Fibroblast of lung (primary cell): ENCODE measurements at regions not wholly inside any gene's neighbourhood (a gene's known extent, or its start where the extent isn't known, plus 50 kb on each side); places are given as distances from the start of the nearest gene placed in this dataset.

Source experiments
- DNase-seq, 2 donors: peaks; one replicate each; pipeline versions ENCODE4 v3.0.0 to v3.0.0-alpha.2; 2010; ENCODE audit warnings: low read depth in 2 of 2
- H2AFZ ChIP-seq: 2 replicates; pipeline ENCODE4 v1.5.1; 2012; ENCODE audit warnings: low read length, control low read depth, inconsistent platforms
- H3K27ac ChIP-seq: 2 replicates; pipeline ENCODE4 v1.5.1; 2011; ENCODE audit warnings: low read length, control low read depth; ENCODE audit not compliant: insufficient read depth
- H3K27me3 ChIP-seq: 2 replicates; pipeline ENCODE4 v1.5.1; 2011; ENCODE audit warnings: mild to moderate bottlenecking, low read length; ENCODE audit not compliant: control insufficient read depth, insufficient read depth
- H3K36me3 ChIP-seq: 2 replicates; pipeline ENCODE4 v1.5.1; 2011; ENCODE audit warnings: low read length; ENCODE audit not compliant: control insufficient read depth, insufficient read depth
- H3K4me1 ChIP-seq: 2 replicates; pipeline ENCODE4 v1.5.1; 2011; ENCODE audit warnings: low read length; ENCODE audit not compliant: control insufficient read depth, insufficient read depth; ENCODE audit errors: extremely low read depth
- H3K4me2 ChIP-seq: 2 replicates; pipeline ENCODE4 v1.5.1; 2011; ENCODE audit warnings: low read length, control low read depth; ENCODE audit not compliant: insufficient read depth; ENCODE audit errors: extremely low read depth
- H3K4me3 ChIP-seq, 4 experiments: fragments of 200-600 bp in 1 of 4; sonication (generic) in 1 of 4; replicated peaks in 1 of 4; 2 replicates each; pipeline ENCODE4 v1.5.1; 2011 to 2016; ENCODE audit warnings: low read length in 4 of 4, low read depth in 3 of 4, mild to moderate bottlenecking in 3 of 4, control low read depth in 2 of 4, inconsistent platforms in 1 of 4, mixed read lengths in 1 of 4; ENCODE audit not compliant: insufficient read depth in 1 of 4; ENCODE audit errors: control extremely low read depth in 1 of 4
- H3K79me2 ChIP-seq: 2 replicates; pipeline ENCODE4 v1.5.1; 2012; ENCODE audit warnings: mild to moderate bottlenecking, low read length, inconsistent platforms; ENCODE audit not compliant: control insufficient read depth, insufficient read depth
- H3K9ac ChIP-seq: 2 replicates; pipeline ENCODE4 v1.5.1; 2011; ENCODE audit warnings: mild to moderate bottlenecking, low read length, control low read depth; ENCODE audit not compliant: insufficient read depth
- H3K9me3 ChIP-seq: 2 replicates; pipeline ENCODE4 v1.5.1; 2012; ENCODE audit warnings: low read depth, low read length; ENCODE audit not compliant: control insufficient read depth, insufficient read depth
- H4K20me1 ChIP-seq: 2 replicates; pipeline ENCODE4 v1.5.1; 2011; ENCODE audit warnings: low read length; ENCODE audit not compliant: control insufficient read depth, insufficient read depth; ENCODE audit errors: extremely low read depth
- CTCF ChIP-seq, 2 donors: IDR thresholded peaks in 1 of 2; conservative IDR thresholded peaks in 1 of 2; 1 replicate in 1 of 2; 2 replicates in 1 of 2; pipeline ENCODE4 v1.5.1; 2011 to 2012; ENCODE audit warnings: low read length in 2 of 2, control low read depth in 1 of 2, inconsistent platforms in 1 of 2, low read depth in 1 of 2, mild to moderate bottlenecking in 1 of 2
- EZH2 ChIP-seq: IDR thresholded peaks from 2 replicates; pipeline ENCODE4 v1.5.1; 2012; ENCODE audit warnings: low read length, control low read depth, mild to moderate bottlenecking; ENCODE audit errors: missing control alignments

DNA sequence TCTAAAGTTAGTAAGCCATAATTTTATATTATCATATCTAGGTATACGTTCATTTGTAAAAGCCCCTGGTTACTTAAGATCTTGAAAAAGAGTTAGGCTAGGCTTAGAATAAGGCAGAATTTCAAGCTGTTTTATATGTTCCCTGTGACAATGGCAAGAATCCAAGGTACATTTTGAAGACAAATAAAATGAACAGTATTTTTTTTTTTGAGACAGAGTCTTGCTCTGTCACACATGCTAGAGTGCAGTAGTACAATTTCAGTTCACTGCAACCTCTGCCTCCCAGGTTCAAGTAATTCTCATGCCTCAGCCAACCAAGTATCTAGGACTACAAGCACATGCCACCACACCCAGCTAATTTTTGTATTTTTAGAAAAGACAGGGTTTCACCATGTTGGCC, 139.2 kb downstream of the DUSP6 start:
- no peak for DNase-seq
- Histone ChIP-seq H3K4me1 (peaks cover 2% of the 10 kb centered on the region), H3K4me3 (no peak overlapping the region), H3K36me3 (no peaks in the 10 kb centered on the region), H3K79me2 (no peaks in the 10 kb centered on the region), H3K9ac (no peak overlapping the region), H2AFZ (no peak overlapping the region), H3K9me3 (no peaks in the 10 kb centered on the region), H3K27me3 (no peaks in the 10 kb centered on the region), H4K20me1 (no peaks in the 10 kb centered on the region), H3K4me2 (no peak overlapping the region), H3K27ac (no peak overlapping the region)
- TF ChIP-seq CTCF (conservative IDR thresholded peaks at IDR 0.05 in 1 of 2, IDR thresholded peaks at IDR 0.05 in 1 of 2; ENCODE audit: low read depth in 1 of 2, low read length in 2 of 2) (no peak), EZH2 (no peak)

DNA sequence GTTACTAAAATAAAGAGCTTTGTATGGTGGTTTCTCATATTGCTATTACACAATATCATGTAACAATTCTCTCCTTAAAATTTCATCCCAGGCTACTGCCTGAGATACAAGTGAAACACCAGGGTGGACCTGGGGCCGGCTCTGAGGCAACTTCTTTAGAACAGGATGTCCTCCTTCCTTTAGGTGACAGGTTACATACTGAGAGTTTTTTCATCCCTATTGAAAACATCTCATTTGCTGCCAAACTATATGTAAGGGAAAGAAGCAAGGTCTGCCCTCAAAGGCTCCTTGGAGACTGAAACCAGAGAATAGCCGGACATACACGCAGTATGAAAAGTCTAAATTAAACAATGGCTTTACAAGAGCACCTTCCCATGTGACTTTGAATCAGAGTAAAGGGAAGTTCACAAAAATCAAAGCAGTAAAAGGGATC, 139.9 kb downstream of the DUSP6 start:
- H3K79me2 ChIP-seq: no peaks in the 10 kb centered on the region
- no peaks in the 10 kb centered on the region for H3K9me3 ChIP-seq
- H3K4me1 ChIP-seq: peaks cover 2% of the 10 kb centered on the region
- TF ChIP-seq EZH2 (no peak), CTCF (conservative IDR thresholded peaks at IDR 0.05 in 1 of 2, IDR thresholded peaks at IDR 0.05 in 1 of 2; ENCODE audit: low read depth in 1 of 2, low read length in 2 of 2) (no peak)
- H3K4me3 ChIP-seq: no peak overlapping the region
- H3K4me2 ChIP-seq: no peak overlapping the region
- H3K27me3 ChIP-seq: no peaks in the 10 kb centered on the region
- no peak overlapping the region for H3K27ac ChIP-seq
- no peaks in the 10 kb centered on the region for H3K36me3 ChIP-seq
- H4K20me1 ChIP-seq: no peaks in the 10 kb centered on the region
- H3K9ac ChIP-seq: no peak overlapping the region
- peak in 1 of 2 donors; percentile 37 for DNase-seq
- H2AFZ ChIP-seq: no peak overlapping the region

DNA sequence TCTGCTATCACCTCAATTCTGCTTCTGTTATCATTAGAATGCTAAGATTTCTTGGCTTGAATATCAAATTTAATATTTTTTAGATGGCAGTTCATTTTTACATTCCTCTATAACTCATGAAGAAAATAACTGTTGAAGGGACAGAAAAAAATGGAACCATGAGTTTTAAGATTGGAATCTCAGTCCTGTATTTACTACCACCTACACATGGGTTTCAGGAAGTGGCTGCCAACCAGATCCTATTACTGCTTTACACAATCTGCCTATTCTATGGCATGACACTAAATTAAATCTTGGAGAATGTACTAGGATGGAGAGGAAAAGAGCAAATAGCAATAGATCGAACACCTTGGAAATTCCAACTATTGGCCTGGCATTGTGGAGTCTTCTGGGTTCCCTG, 140.8 kb downstream of the DUSP6 start:
- Histone ChIP-seq H3K79me2 (no peaks in the 10 kb centered on the region), H3K27ac (no peak overlapping the region), H3K4me1 (peaks cover 2% of the 10 kb centered on the region), H4K20me1 (no peaks in the 10 kb centered on the region), H3K9ac (no peak overlapping the region), H3K27me3 (no peaks in the 10 kb centered on the region), H3K9me3 (no peaks in the 10 kb centered on the region), H3K4me3 (no peak overlapping the region), H3K36me3 (no peaks in the 10 kb centered on the region), H2AFZ (no peak overlapping the region), H3K4me2 (no peak overlapping the region)
- DNase-seq: peak in 1 of 2 donors; percentile 58
- no peak for TF ChIP-seq EZH2
- TF ChIP-seq CTCF (conservative IDR thresholded peaks at IDR 0.05 in 1 of 2, IDR thresholded peaks at IDR 0.05 in 1 of 2; ENCODE audit: low read depth in 1 of 2, low read length in 2 of 2): no peak
